ENCODE measurements at regions not wholly inside any gene's neighbourhood (a gene's known extent, or its start where the extent isn't known, plus 50 kb on each side); places are given as distances from the start of the nearest gene placed in this dataset.

DNA sequence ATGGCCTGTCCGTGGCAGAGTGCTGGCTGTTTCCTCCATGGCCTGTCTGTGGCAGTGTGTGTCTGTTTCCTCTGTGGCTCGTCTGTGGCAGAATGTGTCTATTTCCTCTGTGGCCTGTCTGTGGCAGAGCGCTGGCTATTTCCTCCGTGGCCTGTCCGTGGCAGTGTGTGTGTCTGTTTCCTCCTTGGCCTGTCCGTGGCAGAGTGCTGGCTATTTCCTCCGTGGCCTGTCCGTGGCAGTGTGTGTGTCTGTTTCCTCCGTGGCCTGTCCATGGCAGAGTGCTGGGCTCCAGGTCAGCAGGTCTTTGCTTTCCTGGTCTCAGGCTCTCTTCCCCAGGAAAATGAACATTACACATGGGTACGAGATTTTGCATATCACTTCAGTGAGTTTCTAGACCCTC lies 138.4 kb upstream of the IPO9 start:
- no peak for DNase-seq

GRCh38 chr1:201691716-201692554 lies 137.0 kb upstream of the IPO9 start:
- DNase-seq, result no peak

GRCh38 chr1:201692555-201693394 lies 136.2 kb upstream of the IPO9 start:
- DNase-seq, result no peak

DNA sequence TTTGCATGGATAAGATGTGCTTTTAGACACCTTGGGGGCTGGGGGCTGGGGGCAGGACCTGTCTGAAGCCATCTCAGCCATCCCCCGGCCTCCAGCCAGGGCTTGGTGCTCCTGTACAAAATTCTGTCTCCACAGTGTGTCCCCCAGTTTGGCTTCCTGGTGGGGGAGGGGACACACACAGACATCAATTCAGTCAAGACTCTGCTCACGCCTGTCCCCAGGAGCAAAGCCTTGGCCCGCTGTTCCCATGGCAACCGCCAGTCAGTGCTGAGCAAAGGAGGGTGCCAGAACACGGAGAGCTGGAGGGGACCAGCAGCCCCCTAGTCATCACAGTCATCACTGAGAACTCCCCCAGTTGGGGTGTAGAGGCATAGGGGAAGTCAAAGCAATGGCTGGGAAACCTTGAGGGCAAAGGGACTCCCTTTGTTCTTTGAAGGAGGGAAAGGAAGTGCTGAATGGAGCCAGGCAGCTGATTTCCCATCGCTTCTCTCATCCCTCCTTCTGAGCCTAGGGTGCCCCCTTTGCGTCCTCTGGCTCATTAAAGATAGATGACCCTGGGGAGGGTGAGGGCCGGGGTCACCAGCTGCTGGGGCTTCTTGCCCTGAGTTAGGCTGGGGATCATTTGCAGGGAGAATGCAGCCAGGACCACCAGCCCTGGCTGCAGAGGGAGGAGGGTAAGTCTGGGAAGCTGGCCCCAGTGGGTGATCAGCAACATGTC lies 134.9 kb upstream of the IPO9 start:
- DNase-seq, result no peak

DNA sequence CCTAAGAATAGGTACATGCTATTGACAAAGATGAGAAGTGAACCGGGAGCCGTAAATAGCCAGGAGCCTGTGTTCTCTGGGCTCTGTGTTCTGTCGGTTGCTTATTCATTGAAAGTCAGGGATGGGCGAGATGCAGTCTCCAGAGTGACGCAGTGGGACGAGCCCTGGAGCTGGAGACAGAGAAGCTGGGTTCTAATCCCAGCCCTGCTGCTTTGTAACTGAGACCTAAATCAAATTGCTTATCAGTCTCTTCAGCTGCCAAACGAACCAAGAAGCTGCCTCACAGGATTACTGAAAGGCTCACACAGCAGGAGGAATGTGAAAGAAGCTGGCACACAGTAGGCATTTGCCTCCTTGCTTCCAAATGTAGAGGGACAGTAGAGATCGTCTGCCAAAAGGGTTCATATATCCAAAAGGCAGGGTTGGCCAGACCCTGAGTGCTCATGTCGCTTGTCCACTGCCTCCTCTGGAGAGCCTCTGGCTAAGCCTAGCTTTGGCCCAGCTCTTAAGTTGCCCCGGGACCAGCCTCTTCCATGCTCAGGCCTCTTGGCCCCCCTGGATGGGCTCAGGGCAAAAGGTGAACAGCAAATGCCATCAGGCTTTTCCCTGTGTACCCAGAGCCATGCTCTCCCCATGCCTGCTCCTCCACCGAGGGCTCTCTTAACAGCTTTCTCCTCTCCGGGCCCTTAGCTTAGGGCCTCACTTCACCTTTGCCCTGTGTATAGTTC lies 134.2 kb upstream of the IPO9 start:
- no peak for DNase-seq

- DNase-seq, result no peak
Measured at GRCh38 chr1:201695607-201696006, 133.3 kb upstream of the IPO9 start.

DNA sequence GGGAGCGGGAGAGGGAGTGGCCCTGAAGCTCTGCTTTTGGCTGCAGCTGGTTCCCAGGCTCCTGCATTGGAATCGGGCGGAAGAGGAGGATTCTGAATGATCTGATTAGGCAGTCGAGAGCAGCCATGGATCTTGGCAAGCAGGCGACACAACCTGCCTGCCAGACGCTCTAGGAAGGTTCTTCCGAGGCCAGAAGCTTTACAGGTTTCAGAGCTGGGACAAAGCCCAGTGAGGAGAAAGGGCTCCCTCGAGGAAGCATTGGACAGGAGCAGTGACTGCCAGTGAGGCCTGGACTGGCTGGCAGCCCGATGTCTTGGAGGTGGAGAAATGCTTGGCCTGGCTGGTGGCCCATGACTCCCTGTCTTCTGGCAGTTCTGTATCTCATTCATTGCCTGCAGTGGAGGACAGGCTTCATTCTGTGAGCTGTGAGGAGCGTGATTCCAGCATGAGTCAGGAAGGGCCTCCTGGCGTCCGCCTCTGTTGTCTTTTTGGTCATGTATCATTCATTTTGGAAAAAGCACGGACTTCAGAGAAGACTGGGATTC lies 132.7 kb upstream of the IPO9 start:
- DNase-seq, result no peak

- DNase-seq, result no peak
Measured at GRCh38 chr1:201697174-201697573, 131.8 kb upstream of the IPO9 start.

DNA sequence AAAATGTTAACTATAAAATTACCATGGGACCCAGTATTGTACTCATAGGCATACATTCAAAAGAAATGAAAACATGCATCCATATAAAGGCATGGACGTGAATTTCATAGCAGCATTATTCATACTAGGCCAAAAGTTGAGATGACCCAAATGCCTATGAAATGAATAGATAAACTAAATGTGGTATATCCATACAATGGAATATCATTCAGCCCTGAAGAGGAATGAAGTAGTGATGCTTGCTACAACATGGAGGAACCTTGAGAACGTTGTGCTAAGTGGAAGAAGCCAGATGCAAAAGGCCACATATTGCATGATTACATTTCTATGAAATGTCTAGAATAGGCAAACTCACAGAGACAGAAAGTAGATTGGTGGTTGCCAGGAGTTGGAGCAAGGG lies 127.1 kb upstream of the IPO9 start:
- no peak for DNase-seq

DNA sequence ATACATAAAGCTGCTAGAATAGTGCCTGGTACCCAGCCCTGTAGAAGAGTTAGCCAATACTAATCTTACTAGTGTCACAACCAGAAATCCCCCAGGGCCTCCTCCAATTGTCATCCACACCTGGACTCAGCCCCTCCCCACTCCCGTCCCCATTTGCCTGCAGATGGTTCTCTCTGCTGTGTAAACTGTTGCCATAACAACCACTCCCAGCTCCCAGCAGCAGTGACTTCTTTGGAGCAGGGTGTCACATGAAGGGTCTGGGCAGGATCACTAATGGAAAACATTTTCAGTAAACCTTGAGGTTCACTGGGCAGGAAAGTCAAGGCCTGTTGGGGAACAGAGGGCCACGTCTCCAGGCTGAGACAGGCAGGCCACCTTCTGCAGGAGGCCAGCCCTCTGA lies 126.0 kb upstream of the IPO9 start:
- DNase-seq, result peak; percentile 93

GRCh38 chr1:201703621-201704438 lies 125.1 kb upstream of the IPO9 start:
- DNase-seq, result peak; percentile 42

GRCh38 chr1:201704439-201704792 lies 124.5 kb upstream of the IPO9 start:
- DNase-seq, result no peak

GRCh38 chr1:201705389-201705788 lies 123.6 kb upstream of the IPO9 start:
- no peak for DNase-seq

GRCh38 chr1:201706109-201706508 lies 122.8 kb upstream of the IPO9 start:
- no peak for DNase-seq

DNA sequence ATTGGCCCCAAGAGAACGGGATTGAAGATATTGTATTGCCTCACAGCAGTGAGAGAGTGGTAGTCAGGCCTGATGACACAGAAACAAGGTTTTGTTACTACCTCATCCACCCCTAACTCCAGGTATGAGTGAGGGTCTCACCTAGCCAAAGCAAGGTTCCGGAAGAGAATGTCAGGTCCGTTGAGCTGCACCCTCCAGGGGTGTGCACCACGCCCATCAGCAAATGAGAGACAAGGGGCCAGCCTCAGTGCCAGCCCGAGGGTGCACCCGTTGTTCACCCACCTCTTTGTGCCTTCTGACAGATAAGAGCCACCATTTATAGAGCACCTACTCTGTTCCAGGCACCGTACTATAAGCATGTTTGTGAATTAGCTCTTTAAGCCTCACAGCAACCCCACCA lies 121.9 kb upstream of the IPO9 start:
- no peak for DNase-seq

GRCh38 chr1:201707656-201708055 lies 121.3 kb upstream of the IPO9 start:
- no peak for DNase-seq

GRCh38 chr1:201708085-201708512 lies 120.9 kb upstream of the IPO9 start:
- peak; percentile 62 for DNase-seq

GRCh38 chr1:201708691-201709090 lies 120.3 kb upstream of the IPO9 start:
- no peak for DNase-seq

GRCh38 chr1:201709564-201710295 lies 119.2 kb upstream of the IPO9 start:
- no peak for DNase-seq

DNA sequence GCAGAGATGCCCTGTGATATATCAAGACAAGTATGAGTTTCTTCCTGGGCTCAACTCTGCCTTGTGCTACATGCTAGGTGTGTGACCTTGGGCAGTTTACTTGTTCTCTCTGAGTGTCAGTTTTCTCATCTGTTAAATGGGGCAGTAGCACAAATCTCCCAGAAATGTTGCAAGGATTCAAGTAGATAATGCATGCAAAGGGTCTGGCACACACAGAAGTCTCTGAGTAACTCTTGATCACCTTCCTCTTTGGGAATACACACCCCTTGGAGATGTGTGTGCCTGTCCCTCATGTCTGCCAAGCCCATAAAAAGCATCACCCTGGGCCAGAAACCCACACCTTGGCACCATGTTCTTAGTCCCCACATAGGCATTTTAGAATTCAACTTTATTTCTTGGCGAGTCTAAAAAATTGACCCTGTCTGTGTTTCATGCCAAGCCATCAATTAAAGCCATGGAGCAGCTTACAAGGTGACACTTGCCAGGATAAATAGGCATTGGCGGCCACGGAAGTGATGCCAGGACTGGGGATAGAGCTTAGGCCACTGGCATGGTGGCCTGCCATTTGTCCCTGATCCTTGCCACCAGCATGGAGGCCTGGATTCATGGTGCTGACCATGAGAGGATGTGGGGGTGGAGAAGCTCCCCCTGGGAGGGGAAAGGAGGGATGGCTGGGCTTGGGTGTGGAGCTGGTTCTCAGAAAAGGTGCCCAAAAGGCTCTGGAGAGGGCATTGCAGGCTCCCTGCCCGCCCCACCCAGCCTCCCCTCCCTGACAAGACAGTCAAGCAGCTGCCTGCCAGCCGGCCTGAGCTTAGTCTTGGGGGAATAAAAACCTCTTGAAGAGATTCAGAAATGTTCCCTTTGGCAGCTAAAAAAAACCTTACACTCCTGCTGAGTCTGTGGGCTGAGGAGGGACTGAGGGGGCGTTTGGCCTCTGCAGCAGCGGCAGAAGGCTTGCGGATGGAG lies 118.0 kb upstream of the IPO9 start:
- DNase-seq, result no peak
